ENCODE measurements at regions not wholly inside any gene's neighbourhood (a gene's known extent, or its start where the extent isn't known, plus 50 kb on each side); places are given as distances from the start of the nearest gene placed in this dataset.

- Histone ChIP-seq H4K20me1 (ENCODE audit: insufficient read depth, low read length) (no peaks in the 10 kb centered on the region), H3K4me2 (ENCODE audit: low read length) (no peak overlapping the region), H3K4me3 (ENCODE audit: low read depth, low read length, poor library complexity, severe bottlenecking) (no peak overlapping the region), H3K79me2 (ENCODE audit: insufficient read depth, low read length) (no peaks in the 10 kb centered on the region), H3K27ac (ENCODE audit: low read depth, low read length, poor library complexity, severe bottlenecking) (no peak overlapping the region), H3K27me3 (ENCODE audit: insufficient read depth, low read length) (no peaks in the 10 kb centered on the region), H2AFZ (ENCODE audit: low read length) (no peak overlapping the region), H3K9me2 (ENCODE audit: low read depth, low read length) (no peaks in the 10 kb centered on the region), H3F3A (ENCODE audit: insufficient read depth, low read length) (no peaks in the 10 kb centered on the region), H3K36me3 (ENCODE audit: insufficient read depth, low read length) (no peaks in the 10 kb centered on the region), H3K9me3 (ENCODE audit: low read length) (no peaks in the 10 kb centered on the region), H3K9ac (ENCODE audit: low read length) (no peak overlapping the region), H3K4me1 (ENCODE audit: insufficient read depth, low read length, severe bottlenecking) (no peaks in the 10 kb centered on the region)
- TF ChIP-seq CTCF (IDR thresholded peaks at IDR 0.05; ENCODE audit: low read length) (no peak), EZH2 (IDR thresholded peaks at IDR 0.05; ENCODE audit: borderline replicate concordance, low read length) (no peak)
These were observed 625.1 kb downstream of the PRELID2 start for GRCh38 chr5:145210020-145210419.

DNA sequence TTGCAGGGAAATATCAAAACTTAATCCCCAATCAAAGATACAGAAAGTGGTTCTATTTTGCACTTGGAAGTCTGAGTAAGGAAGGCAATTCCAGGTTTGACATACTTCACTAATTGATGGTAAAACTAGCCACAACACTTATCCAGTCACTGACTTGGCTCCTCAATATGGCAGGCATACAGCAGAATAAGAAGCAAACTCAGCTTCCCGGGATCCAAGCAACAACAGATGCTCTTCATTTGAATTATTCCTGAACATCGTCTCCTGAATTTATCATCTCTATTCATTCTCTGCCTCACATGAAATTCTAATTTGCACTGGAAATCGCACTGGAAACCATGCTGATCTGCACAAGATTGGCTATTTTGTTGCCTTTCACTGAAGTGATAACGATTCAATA lies 629.6 kb downstream of the PRELID2 start:
- no peaks in the 10 kb centered on the region for H4K20me1 ChIP-seq (ENCODE audit: insufficient read depth, low read length)
- H3K27ac ChIP-seq (ENCODE audit: low read depth, low read length, poor library complexity, severe bottlenecking), result no peak overlapping the region
- H2AFZ ChIP-seq (ENCODE audit: low read length), result no peak overlapping the region
- H3K4me3 ChIP-seq (ENCODE audit: low read depth, low read length, poor library complexity, severe bottlenecking), result no peak overlapping the region
- no peaks in the 10 kb centered on the region for H3K4me1 ChIP-seq (ENCODE audit: insufficient read depth, low read length, severe bottlenecking)
- H3K27me3 ChIP-seq (ENCODE audit: insufficient read depth, low read length), result no peaks in the 10 kb centered on the region
- no peak overlapping the region for H3K4me2 ChIP-seq (ENCODE audit: low read length)
- H3K9me2 ChIP-seq (ENCODE audit: low read depth, low read length), result no peaks in the 10 kb centered on the region
- no peaks in the 10 kb centered on the region for H3K79me2 ChIP-seq (ENCODE audit: insufficient read depth, low read length)
- H3K9ac ChIP-seq (ENCODE audit: low read length), result no peak overlapping the region
- no peaks in the 10 kb centered on the region for H3F3A ChIP-seq (ENCODE audit: insufficient read depth, low read length)
- H3K36me3 ChIP-seq (ENCODE audit: insufficient read depth, low read length), result no peaks in the 10 kb centered on the region
- TF ChIP-seq CTCF (IDR thresholded peaks at IDR 0.05; ENCODE audit: low read length) (no peak), EZH2 (IDR thresholded peaks at IDR 0.05; ENCODE audit: borderline replicate concordance, low read length) (no peak)
- H3K9me3 ChIP-seq (ENCODE audit: low read length), result no peaks in the 10 kb centered on the region

- Histone ChIP-seq H4K20me1 (ENCODE audit: insufficient read depth, low read length) (no peaks in the 10 kb centered on the region), H3K9ac (ENCODE audit: low read length) (no peak overlapping the region), H3K4me2 (ENCODE audit: low read length) (no peak overlapping the region), H3F3A (ENCODE audit: insufficient read depth, low read length) (no peaks in the 10 kb centered on the region), H3K36me3 (ENCODE audit: insufficient read depth, low read length) (no peaks in the 10 kb centered on the region), H3K9me3 (ENCODE audit: low read length) (no peaks in the 10 kb centered on the region), H3K9me2 (ENCODE audit: low read depth, low read length) (no peaks in the 10 kb centered on the region), H3K4me3 (ENCODE audit: low read depth, low read length, poor library complexity, severe bottlenecking) (no peak overlapping the region), H3K27me3 (ENCODE audit: insufficient read depth, low read length) (no peaks in the 10 kb centered on the region), H3K79me2 (ENCODE audit: insufficient read depth, low read length) (no peaks in the 10 kb centered on the region), H3K4me1 (ENCODE audit: insufficient read depth, low read length, severe bottlenecking) (no peaks in the 10 kb centered on the region), H3K27ac (ENCODE audit: low read depth, low read length, poor library complexity, severe bottlenecking) (no peak overlapping the region), H2AFZ (ENCODE audit: low read length) (no peak overlapping the region)
- TF ChIP-seq EZH2 (IDR thresholded peaks at IDR 0.05; ENCODE audit: borderline replicate concordance, low read length) (no peak), CTCF (IDR thresholded peaks at IDR 0.05; ENCODE audit: low read length) (no peak)
These were observed 630.4 kb downstream of the PRELID2 start for GRCh38 chr5:145204743-145205142.

All from OCI-LY1 (cell line).